GM18951 (cell line): ENCODE measurements at regions not wholly inside any gene's neighbourhood (a gene's known extent, or its start where the extent isn't known, plus 50 kb on each side); places are given as distances from the start of the nearest gene placed in this dataset.

Source experiments
- POLR2A ChIP-seq: IDR thresholded peaks from 4 replicates; pipeline ENCODE4 v1.6.1; 2011; ENCODE audit warnings: mild to moderate bottlenecking; ENCODE audit not compliant: insufficient read length, insufficient read depth; ENCODE audit errors: extremely low read depth
- in situ Hi-C: fragments of 300-500 bp; cut with MboI; formaldehyde crosslinking; loops from one replicate; pipeline ENCODE4 v1.12.0; 2022; ENCODE audit warnings: low sequenced_read_pairs, mixed read lengths, inconsistent platforms; ENCODE audit not compliant: unreplicated experiment

GRCh38 chr20:6630514-6630913 lies 137.0 kb upstream of the BMP2 start:
- in situ Hi-C loops = no loop called here
- TF ChIP-seq POLR2A = no peak

DNA sequence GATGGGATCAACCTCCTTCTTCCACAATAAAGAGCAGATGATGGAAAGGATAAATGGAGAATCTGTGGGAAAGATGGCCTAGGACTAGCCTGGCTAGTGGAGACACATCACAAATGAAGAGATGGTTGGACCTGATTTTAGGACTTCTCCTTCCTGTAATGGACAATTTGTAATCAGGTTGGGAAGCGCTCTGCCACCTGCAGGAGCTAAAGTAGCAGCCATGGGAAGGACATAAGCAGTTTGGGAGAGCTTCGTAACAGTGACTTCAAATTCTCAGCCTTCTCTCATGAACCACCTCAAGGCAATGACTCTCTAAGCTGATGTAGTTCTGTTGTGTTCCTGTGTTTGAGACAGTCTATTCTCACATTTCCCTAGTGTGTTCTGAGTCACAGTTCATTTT lies 137.9 kb upstream of the BMP2 start:
- in situ Hi-C loops = no loop called here

GRCh38 chr20:6626805-6627204 lies 140.7 kb upstream of the BMP2 start:
- in situ Hi-C loops = no loop called here
- no peak for TF ChIP-seq POLR2A

More for the DNA sequence above, 137.9 kb upstream of the BMP2 start:
- TF ChIP-seq POLR2A = no peak

GRCh38 chr20:6623989-6624388 lies 143.5 kb upstream of the BMP2 start:
- in situ Hi-C loops = no loop called here
- no peak for TF ChIP-seq POLR2A

DNA sequence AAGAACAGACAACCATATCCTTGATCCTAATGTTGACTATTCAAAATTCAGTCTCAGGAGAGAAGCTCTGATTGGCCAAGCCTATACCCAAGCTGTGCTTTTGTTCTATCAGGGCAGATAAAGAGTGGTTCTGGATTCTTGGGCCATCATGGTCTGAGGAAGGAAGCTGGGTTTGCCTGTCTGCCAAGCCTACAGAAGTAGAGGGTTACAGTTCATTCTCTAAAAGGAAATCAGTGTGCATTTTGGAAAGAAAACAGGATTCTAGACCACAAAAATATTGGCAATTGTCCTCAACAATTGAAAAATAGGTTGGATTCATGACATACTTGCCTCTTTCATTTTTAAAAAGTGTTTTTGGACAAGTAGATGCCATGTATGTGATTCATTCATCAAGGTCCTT lies 145.4 kb upstream of the BMP2 start:
- in situ Hi-C loops = no loop called here
- no peak for TF ChIP-seq POLR2A

DNA sequence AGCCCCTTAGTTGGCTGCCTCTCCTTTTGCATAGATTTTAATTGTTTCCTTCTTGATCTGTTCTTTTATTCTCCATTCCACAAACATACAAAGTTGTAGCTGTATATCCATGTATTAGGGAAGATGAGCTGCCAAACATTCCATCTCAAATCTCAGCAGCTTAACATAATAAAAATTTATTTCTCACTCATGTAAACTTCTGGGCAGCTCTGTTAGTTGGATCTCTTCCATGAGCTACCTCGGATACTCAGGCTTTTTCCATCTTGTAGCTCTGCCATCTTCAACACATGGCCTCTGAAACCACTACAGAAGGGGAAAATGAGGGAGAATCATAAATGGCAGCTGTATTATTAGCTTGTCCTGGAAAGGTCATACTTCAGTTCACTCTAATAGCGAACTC lies 149.4 kb upstream of the BMP2 start:
- in situ Hi-C loops = no loop called here
- no peak for TF ChIP-seq POLR2A

GRCh38 chr20:6616421-6616820 lies 151.1 kb upstream of the BMP2 start:
- no peak for TF ChIP-seq POLR2A
- in situ Hi-C loops = no loop called here

DNA sequence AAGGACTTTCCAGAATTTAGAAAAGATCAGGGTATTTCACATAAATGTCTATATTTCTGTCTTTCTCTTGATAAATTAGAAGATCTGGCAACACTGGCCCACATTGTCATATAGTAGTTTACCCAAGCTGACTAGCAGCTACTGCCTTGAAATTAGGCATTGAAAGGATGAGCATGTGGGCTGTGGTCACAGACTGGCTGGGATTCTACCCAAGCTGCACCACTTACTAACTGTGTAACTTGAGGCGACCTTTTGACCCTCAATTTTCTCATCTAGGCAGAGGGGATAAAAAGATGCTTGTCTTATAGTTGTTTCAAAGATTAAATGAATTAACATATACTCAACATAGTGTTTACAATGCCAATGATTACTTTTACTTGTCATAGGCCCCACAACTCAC lies 152.7 kb upstream of the BMP2 start:
- in situ Hi-C loops = no loop called here
- no peak for TF ChIP-seq POLR2A

DNA sequence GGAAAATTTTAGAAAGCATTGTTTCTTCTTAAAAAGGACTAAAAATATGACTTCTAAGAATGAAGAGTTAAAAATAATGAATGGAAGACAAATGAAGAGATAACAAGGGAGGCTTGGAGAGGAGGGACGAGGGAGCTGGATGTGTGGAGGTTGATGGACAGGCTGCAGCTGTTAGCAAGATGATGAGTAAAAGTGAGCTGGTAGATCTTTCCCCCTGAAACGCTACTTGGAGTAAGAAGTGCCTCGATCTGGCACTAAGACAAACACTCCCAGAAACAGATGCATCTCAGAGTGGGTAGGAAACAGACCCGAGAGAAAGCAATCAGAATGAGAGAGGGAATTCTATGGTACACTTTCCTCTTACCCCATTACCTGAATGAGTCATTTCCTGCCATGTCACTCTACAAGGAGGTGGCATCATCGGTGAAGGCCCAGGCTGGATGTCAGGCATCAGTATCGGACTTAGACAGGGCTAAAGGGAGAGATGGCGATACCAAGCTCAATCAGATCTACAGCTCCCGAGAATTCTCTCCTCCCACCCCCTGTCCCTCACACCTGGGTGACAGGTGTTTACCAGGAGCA lies 154.1 kb upstream of the BMP2 start:
- no peak for TF ChIP-seq POLR2A
- in situ Hi-C loops = no loop called here

GRCh38 chr20:6612606-6612923 lies 154.9 kb upstream of the BMP2 start:
- TF ChIP-seq POLR2A = no peak
- in situ Hi-C loops = no loop called here

- in situ Hi-C loops = no loop called here
- TF ChIP-seq POLR2A = no peak
Measured at GRCh38 chr20:6611911-6612605, 155.4 kb upstream of the BMP2 start.

DNA sequence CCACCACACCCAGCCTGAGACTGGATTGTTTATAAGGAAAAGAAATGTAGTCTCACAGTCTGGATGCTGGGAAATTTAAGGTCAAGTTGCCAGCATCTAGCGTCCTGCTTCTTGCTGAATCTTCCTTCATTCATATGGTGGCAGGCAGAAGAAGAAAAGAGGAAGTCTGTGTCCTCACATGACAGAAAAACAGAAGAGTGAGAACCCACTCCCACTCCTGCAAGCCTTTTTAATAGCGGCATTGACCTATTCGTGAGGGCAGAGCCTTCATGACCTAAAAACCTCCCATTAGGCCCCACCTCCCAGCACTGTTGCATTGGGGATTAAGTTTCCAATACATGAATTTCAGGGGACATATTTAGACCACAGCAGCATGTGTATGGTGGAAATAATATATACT lies 160.8 kb upstream of the BMP2 start:
- TF ChIP-seq POLR2A = no peak
- in situ Hi-C loops = no loop called here

GRCh38 chr20:6605055-6605935 lies 162.2 kb upstream of the BMP2 start:
- in situ Hi-C loops = no loop called here
- TF ChIP-seq POLR2A = no peak

GRCh38 chr20:6604179-6604578 lies 163.3 kb upstream of the BMP2 start:
- no peak for TF ChIP-seq POLR2A
- in situ Hi-C loops = no loop called here
